H1 (cell line): ENCODE measurements at regions not wholly inside any gene's neighbourhood (a gene's known extent, or its start where the extent isn't known, plus 50 kb on each side); places are given as distances from the start of the nearest gene placed in this dataset.

Experiments used
- CTCF ChIA-PET: fragments of 300-600 bp; sonication (Branson Sonifier 250); formaldehyde crosslinking; loops from one replicate; lab custom pipeline; 2021; ENCODE audit not compliant: partially characterized antibody; lab: Charles Lee
- POLR2A ChIA-PET: fragments of 300-600 bp; sonication (Branson Sonifier 250); formaldehyde crosslinking; loops from one replicate; lab custom pipeline; 2021; ENCODE audit warnings: inconsistent platforms; ENCODE audit not compliant: partially characterized antibody; lab: Charles Lee
- DNase-seq, 2 experiments: peaks; one replicate each; pipeline versions ENCODE4 v3.0.0 to v3.0.0-alpha.2; 2010 to 2022; ENCODE audit warnings: low spot score in 2 of 2, low read depth in 1 of 2, mixed read lengths in 1 of 2
- FAIRE-seq: peaks from 2 replicates; lab custom pipeline; 2011; peaks lifted over from hg19 to GRCh38; lab: Jason Lieb, UNC
- H2AFZ ChIP-seq: 2 replicates; pipeline ENCODE4 v1.8.1; 2012; ENCODE audit warnings: low read length, inconsistent platforms
- H2AK5ac ChIP-seq: 2 replicates; pipeline ENCODE4 v1.6.1; 2013; ENCODE audit warnings: low read depth, low read length
- H2BK120ac ChIP-seq: replicated peaks from 2 replicates; pipeline ENCODE3; 2013; ENCODE audit warnings: low read depth, low read length, inconsistent platforms
- H2BK12ac ChIP-seq: 2 replicates; pipeline ENCODE4 v1.6.1; 2013; ENCODE audit warnings: low read depth, low read length
- H2BK15ac ChIP-seq: 2 replicates; pipeline ENCODE4 v1.6.1; 2013; ENCODE audit warnings: low read length
- H2BK20ac ChIP-seq: 2 replicates; pipeline ENCODE4 v1.6.1; 2013; ENCODE audit warnings: low read length
- H2BK5ac ChIP-seq: 2 replicates; pipeline ENCODE4 v1.6.1; 2013; ENCODE audit warnings: low read depth, low read length
- H3K14ac ChIP-seq: 2 replicates; pipeline ENCODE4 v1.6.1; 2013; ENCODE audit warnings: inconsistent platforms; ENCODE audit not compliant: insufficient read length
- H3K18ac ChIP-seq: 2 replicates; pipeline ENCODE4 v1.6.1; 2013; ENCODE audit warnings: low read length; ENCODE audit errors: extremely low read depth
- H3K23ac ChIP-seq: 2 replicates; pipeline ENCODE4 v1.6.1; 2013; ENCODE audit warnings: inconsistent platforms; ENCODE audit not compliant: insufficient read length
- H3K23me2 ChIP-seq: 2 replicates; pipeline ENCODE4 v1.6.1; 2013; ENCODE audit warnings: low read depth, low read length
- H3K27ac ChIP-seq: 2 replicates; pipeline ENCODE4 v1.6.1; 2011; ENCODE audit warnings: low read depth, low read length, inconsistent platforms
- H3K27me3 ChIP-seq, 4 experiments: replicated peaks in 1 of 4; 1 replicate in 1 of 4; 2 replicates in 3 of 4; pipeline versions ENCODE4 v1.6.1 to v1.8.1; 2011 to 2013; ENCODE audit warnings: low read length in 3 of 4, mild to moderate bottlenecking in 3 of 4, inconsistent platforms in 2 of 4, mixed read lengths in 2 of 4, moderate library complexity in 1 of 4; ENCODE audit not compliant: control insufficient read depth in 3 of 4, insufficient read depth in 3 of 4; ENCODE audit errors: extremely low read depth in 1 of 4
- H3K36me3 ChIP-seq, 4 experiments: 2 replicates each; pipeline versions ENCODE4 v1.6.1 to v1.8.1; 2011 to 2013; ENCODE audit warnings: mild to moderate bottlenecking in 4 of 4, low read length in 3 of 4, moderate library complexity in 2 of 4, control low read depth in 1 of 4, inconsistent platforms in 1 of 4; ENCODE audit not compliant: insufficient read depth in 4 of 4, control insufficient read depth in 2 of 4
- H3K4ac ChIP-seq: replicated peaks from 2 replicates; pipeline ENCODE3; 2013; ENCODE audit warnings: low read length, low read depth, mixed read lengths, inconsistent platforms; ENCODE audit not compliant: insufficient read length
- H3K4me1 ChIP-seq, 4 experiments: replicated peaks in 1 of 4; 1 replicate in 1 of 4; 2 replicates in 3 of 4; pipeline versions ENCODE4 v1.6.1 to v1.8.1; 2011 to 2013; ENCODE audit warnings: low read length in 3 of 4, inconsistent platforms in 2 of 4, mixed read lengths in 1 of 4; ENCODE audit not compliant: insufficient read depth in 4 of 4, control insufficient read depth in 3 of 4
- H3K4me2 ChIP-seq, 2 experiments: 2 replicates each; pipeline versions ENCODE4 v1.6.1 to v1.8.1; 2011 to 2013; ENCODE audit warnings: low read depth in 2 of 2, low read length in 2 of 2, control low read depth in 1 of 2, inconsistent platforms in 1 of 2, mild to moderate bottlenecking in 1 of 2; ENCODE audit not compliant: insufficient read depth in 1 of 2
- H3K4me3 ChIP-seq, 4 experiments: fragments of 200-600, 300-600 bp in 1 of 4; sonication (generic), shearing (Covaris generic), sonication (Bioruptor Twin) in 1 of 4; 2 replicates each; pipeline versions ENCODE4 v1.5.1 to v1.8.1; 2011 to 2016; ENCODE audit warnings: low read length in 4 of 4, low read depth in 3 of 4, control low read depth in 2 of 4, inconsistent platforms in 2 of 4, mild to moderate bottlenecking in 2 of 4, mixed read lengths in 1 of 4, moderate library complexity in 1 of 4; ENCODE audit not compliant: insufficient read depth in 2 of 4; ENCODE audit errors: extremely low read depth in 1 of 4
- H3K56ac ChIP-seq: replicated peaks from 2 replicates; pipeline ENCODE3; 2013; ENCODE audit warnings: low read depth, mild to moderate bottlenecking, mixed read lengths, low read length, inconsistent platforms; ENCODE audit not compliant: insufficient read length
- H3K79me1 ChIP-seq: 2 replicates; pipeline ENCODE4 v1.6.1; 2013; ENCODE audit warnings: low read depth, low read length, control low read depth
- H3K79me2 ChIP-seq, 2 experiments: 2 replicates each; pipeline versions ENCODE4 v1.6.1 to v1.8.1; 2012 to 2013; ENCODE audit warnings: low read length in 2 of 2, mild to moderate bottlenecking in 2 of 2, inconsistent platforms in 1 of 2; ENCODE audit not compliant: insufficient read depth in 2 of 2, control insufficient read depth in 1 of 2
- H3K9ac ChIP-seq, 4 experiments: replicated peaks in 1 of 4; 1 replicate in 1 of 4; 2 replicates in 3 of 4; pipeline versions ENCODE4 v1.6.1 to v1.8.1; 2011 to 2013; ENCODE audit warnings: low read depth in 3 of 4, low read length in 3 of 4, control low read depth in 2 of 4, mild to moderate bottlenecking in 2 of 4, moderate library complexity in 2 of 4, inconsistent platforms in 1 of 4; ENCODE audit errors: extremely low read depth in 1 of 4
- H3K9me3 ChIP-seq, 2 experiments: 2 replicates each; pipeline versions ENCODE4 v1.6.1 to v1.8.1; 2012 to 2013; ENCODE audit warnings: mild to moderate bottlenecking in 2 of 2, moderate library complexity in 2 of 2, control low read depth in 1 of 2, inconsistent platforms in 1 of 2, low read depth in 1 of 2, low read length in 1 of 2, mixed read lengths in 1 of 2; ENCODE audit not compliant: insufficient read depth in 2 of 2
- H4K20me1 ChIP-seq, 2 experiments: replicated peaks in 1 of 2; 2 replicates each; pipeline versions ENCODE3 to v1.8.1; 2011 to 2013; ENCODE audit warnings: inconsistent platforms in 2 of 2, low read length in 2 of 2, mild to moderate bottlenecking in 1 of 2; ENCODE audit not compliant: insufficient read depth in 2 of 2, control insufficient read depth in 1 of 2
- H4K5ac ChIP-seq: 2 replicates; pipeline ENCODE4 v1.6.1; 2013; ENCODE audit warnings: low read length, low read depth, mixed read lengths, inconsistent platforms; ENCODE audit not compliant: insufficient read length
- H4K8ac ChIP-seq: 2 replicates; pipeline ENCODE4 v1.8.0; 2013; ENCODE audit warnings: mild to moderate bottlenecking, moderate library complexity, low read length, inconsistent platforms; ENCODE audit not compliant: insufficient read depth; ENCODE audit errors: extremely low read depth
- H4K91ac ChIP-seq: replicated peaks from 2 replicates; pipeline ENCODE3; 2013; ENCODE audit warnings: low read length, mixed read lengths, inconsistent platforms; ENCODE audit not compliant: insufficient read length
- BCL11A ChIP-seq, 2 experiments: IDR thresholded peaks; one replicate each; pipeline ENCODE4 v1.6.1; 2011; ENCODE audit warnings: low read depth in 2 of 2, low read length in 2 of 2, mild to moderate bottlenecking in 2 of 2
- BRCA1 ChIP-seq: IDR thresholded peaks from 2 replicates; pipeline ENCODE4 v1.6.1; 2012; ENCODE audit warnings: low read depth, low read length, improper control_type of control experiment
- CHD1 ChIP-seq: IDR thresholded peaks from 2 replicates; pipeline ENCODE4 v1.6.1; 2012; ENCODE audit warnings: low read depth, low read length, improper control_type of control experiment
- EGR1 ChIP-seq: IDR thresholded peaks from 2 replicates; pipeline ENCODE4 v1.6.1; 2011; ENCODE audit warnings: low read depth, low read length, borderline replicate concordance
- GABPA ChIP-seq: IDR thresholded peaks from 2 replicates; pipeline ENCODE4 v1.6.1; 2011; ENCODE audit warnings: mild to moderate bottlenecking, low read length, moderate library complexity, borderline replicate concordance; ENCODE audit not compliant: insufficient read depth
- GTF2F1 ChIP-seq: IDR thresholded peaks from 2 replicates; pipeline ENCODE4 v1.6.1; 2012; ENCODE audit warnings: low read depth, low read length, improper control_type of control experiment, borderline replicate concordance
- JUND ChIP-seq: IDR thresholded peaks from 2 replicates; pipeline ENCODE4 v1.6.1; 2011; ENCODE audit warnings: mild to moderate bottlenecking, improper control_type of control experiment, low read length
- MAFK ChIP-seq: IDR thresholded peaks from 2 replicates; pipeline ENCODE4 v1.6.1; 2012; ENCODE audit warnings: low read depth, mild to moderate bottlenecking, improper control_type of control experiment, low read length
- POU5F1 ChIP-seq: IDR thresholded peaks from 2 replicates; pipeline ENCODE4 v1.6.1; 2011; ENCODE audit warnings: low read depth, mild to moderate bottlenecking, low read length, moderate library complexity
- RAD21 ChIP-seq, 2 experiments: IDR thresholded peaks in 1 of 2; conservative IDR thresholded peaks in 1 of 2; 2 replicates each; pipeline ENCODE4 v1.6.1; 2011; ENCODE audit warnings: low read depth in 2 of 2, low read length in 2 of 2, improper control_type of control experiment in 1 of 2, inconsistent platforms in 1 of 2, mild to moderate bottlenecking in 1 of 2, moderate library complexity in 1 of 2
- SIRT6 ChIP-seq: IDR thresholded peaks from one replicate; pipeline ENCODE4 v1.7.1; 2012; ENCODE audit warnings: low read length, inconsistent platforms
- SIX5 ChIP-seq: IDR thresholded peaks from 2 replicates; pipeline ENCODE4 v1.6.1; 2011; ENCODE audit warnings: mild to moderate bottlenecking, low read depth, low read length
- SP1 ChIP-seq: IDR thresholded peaks from 2 replicates; pipeline ENCODE4 v1.6.1; 2011; ENCODE audit warnings: low read depth, low read length
- ZNF274 ChIP-seq: IDR thresholded peaks from 2 replicates; pipeline ENCODE4 v1.7.0; 2012; ENCODE audit warnings: low read length, borderline replicate concordance; ENCODE audit errors: extremely low read depth
- WGBS, 2 experiments: shearing (Covaris generic) in 1 of 2; methylation state at CpG; one replicate each; pipeline versions ENCODE4 v1.1.6 to v1.1.7; 2013 to 2015; ENCODE audit warnings: low lambda C conversion rate in 2 of 2, mixed read lengths in 2 of 2, inconsistent platforms in 1 of 2, low coverage in 1 of 2, missing lambda C conversion rate in 1 of 2; ENCODE audit not compliant: insufficient replicate concordance in 2 of 2, insufficient coverage in 1 of 2, insufficient read length in 1 of 2; ENCODE audit errors: extremely low coverage in 1 of 2, missing lambda C conversion rate in 1 of 2; 5-methylcytosine and 5-hydroxymethylcytosine counted together
- TF ChIP-seq, protein P1 (sequence below): IDR thresholded peaks from 2 replicates; pipeline ENCODE4 v1.6.1; 2012; ENCODE audit warnings: inconsistent platforms
- TF ChIP-seq, protein P2 (sequence below): IDR thresholded peaks from 2 replicates; pipeline ENCODE4 v1.6.1; 2012; ENCODE audit warnings: inconsistent platforms

- H3K4ac ChIP-seq = no peak overlapping the region
- DNase-seq = no peak
- H3K56ac ChIP-seq = no peak overlapping the region
- no peak overlapping the region for H3K18ac ChIP-seq
- FAIRE-seq = no peak
- H3K36me3 ChIP-seq = no peaks in the 10 kb centered on the region
- no peak overlapping the region for H4K8ac ChIP-seq
- no peaks in the 10 kb centered on the region for H3K79me1 ChIP-seq
- H3K27me3 ChIP-seq = no peaks in the 10 kb centered on the region
- H3K27ac ChIP-seq = no peak overlapping the region
- CTCF ChIA-PET = no interaction called here
- no peak overlapping the region for H4K91ac ChIP-seq
- 83% methylated on average over 2 of the region's 2 CpGs; no CpG with 5 or more reads in 1 of the 2 experiments for WGBS, 2 experiments
- H2AK5ac ChIP-seq = no peak overlapping the region
- H3K4me2 ChIP-seq = no peak overlapping the region
- H2AFZ ChIP-seq = no peak overlapping the region
- H3K23ac ChIP-seq = no peak overlapping the region
- POLR2A ChIA-PET = no interaction called here
- H3K4me1 ChIP-seq = no peaks in the 10 kb centered on the region
- H4K20me1 ChIP-seq = no peaks in the 10 kb centered on the region
- H2BK15ac ChIP-seq = no peak overlapping the region
- H3K23me2 ChIP-seq = no peaks in the 10 kb centered on the region
- H4K5ac ChIP-seq = no peak overlapping the region
- H3K9me3 ChIP-seq = no peaks in the 10 kb centered on the region
- no peak overlapping the region for H2BK120ac ChIP-seq
- H3K9ac ChIP-seq = no peak overlapping the region
- H2BK12ac ChIP-seq = no peak overlapping the region
- no peak overlapping the region for H3K14ac ChIP-seq
- H3K79me2 ChIP-seq = no peaks in the 10 kb centered on the region
- H2BK20ac ChIP-seq = no peak overlapping the region
- H3K4me3 ChIP-seq = no peak overlapping the region
- no peak overlapping the region for H2BK5ac ChIP-seq
- TF ChIP-seq RAD21 (IDR thresholded peaks at IDR 0.05 in 1 of 2, conservative IDR thresholded peaks at IDR 0.05 in 1 of 2; ENCODE audit: low read depth in 2 of 2, low read length in 2 of 2) (no peak), ZNF274 (no peak), BRCA1 (no peak), SIRT6 (no peak), SP1 (no peak), EGR1 (no peak), GTF2F1 (no peak), GABPA (no peak), SIX5 (no peak), JUND (no peak), CHD1 (no peak), BCL11A (IDR thresholded peaks at IDR 0.05; ENCODE audit: low read depth in 2 of 2, low read length in 2 of 2) (no peak), POU5F1 (no peak), MAFK (no peak)
- TF ChIP-seq, protein P1, sequence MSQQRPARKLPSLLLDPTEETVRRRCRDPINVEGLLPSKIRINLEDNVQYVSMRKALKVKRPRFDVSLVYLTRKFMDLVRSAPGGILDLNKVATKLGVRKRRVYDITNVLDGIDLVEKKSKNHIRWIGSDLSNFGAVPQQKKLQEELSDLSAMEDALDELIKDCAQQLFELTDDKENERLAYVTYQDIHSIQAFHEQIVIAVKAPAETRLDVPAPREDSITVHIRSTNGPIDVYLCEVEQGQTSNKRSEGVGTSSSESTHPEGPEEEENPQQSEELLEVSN = no peak
- TF ChIP-seq, protein P2, sequence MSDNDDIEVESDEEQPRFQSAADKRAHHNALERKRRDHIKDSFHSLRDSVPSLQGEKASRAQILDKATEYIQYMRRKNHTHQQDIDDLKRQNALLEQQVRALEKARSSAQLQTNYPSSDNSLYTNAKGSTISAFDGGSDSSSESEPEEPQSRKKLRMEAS = no peak
Observed at GRCh38 chr7:84611391-84611790, 416.8 kb upstream of the SEMA3A start.
